Nephron (organoid): ENCODE measurements at regions not wholly inside any gene's neighbourhood (a gene's known extent, or its start where the extent isn't known, plus 50 kb on each side); places are given as distances from the start of the nearest gene placed in this dataset.

Experiments
- H3K27ac Mint-ChIP-seq, 3 experiments: 2 replicates each; pipeline ENCODE4 v1.8.0; 2020; ENCODE audit warnings: mixed read lengths in 3 of 3, mild to moderate bottlenecking in 2 of 3, moderate library complexity in 1 of 3
- H3K27me3 Mint-ChIP-seq: 2 replicates; pipeline ENCODE4 v1.8.0; 2021; ENCODE audit warnings: low read depth, mild to moderate bottlenecking, moderate library complexity, mixed read lengths
- H3K36me3 Mint-ChIP-seq: 2 replicates; pipeline ENCODE4 v1.8.0; 2020; ENCODE audit warnings: low read depth, mixed read lengths
- H3K4me1 Mint-ChIP-seq: 2 replicates; pipeline ENCODE4 v1.8.0; 2020; ENCODE audit warnings: mixed read lengths
- H3K4me3 Mint-ChIP-seq, 3 experiments: 2 replicates each; pipeline ENCODE4 v1.8.0; 2020; ENCODE audit warnings: mild to moderate bottlenecking in 3 of 3, mixed read lengths in 3 of 3, moderate library complexity in 2 of 3
- H3K9me3 Mint-ChIP-seq: 2 replicates; pipeline ENCODE4 v1.8.0; 2020; ENCODE audit warnings: mixed read lengths
- CTCF ChIP-seq, 3 experiments: fragments of 200-600 bp; sonication (generic); IDR thresholded peaks; one replicate each; pipeline ENCODE4 v1.5.0; 2021; ENCODE audit warnings: antibody characterized with exemption in 3 of 3; ENCODE audit not compliant: unreplicated experiment in 3 of 3

DNA sequence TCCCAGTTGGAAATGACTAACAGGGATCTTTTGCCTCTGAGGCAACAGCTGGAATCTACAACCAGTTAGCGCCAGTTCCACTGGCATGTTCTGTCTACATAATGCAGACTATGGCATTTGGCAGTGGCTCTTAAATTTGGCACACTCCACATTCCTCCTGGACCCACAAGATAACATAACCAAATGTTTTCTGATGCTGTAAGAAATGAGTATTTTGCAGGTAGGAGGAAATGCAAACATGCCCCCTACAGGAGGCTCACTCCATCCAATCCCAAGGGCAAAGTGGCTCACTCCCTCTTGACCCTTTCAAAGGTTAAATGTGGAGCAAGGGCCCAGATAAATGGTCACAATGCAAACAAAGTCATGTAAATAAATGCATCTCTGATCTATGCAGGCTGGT lies 129.2 kb upstream of the PROX1 start:
- no peaks in the 10 kb centered on the region for H3K9me3 Mint-ChIP-seq
- no peak overlapping the region for H3K4me3 Mint-ChIP-seq
- H3K27me3 Mint-ChIP-seq: peaks cover 3% of the 10 kb centered on the region
- H3K36me3 Mint-ChIP-seq: no peaks in the 10 kb centered on the region
- H3K27ac Mint-ChIP-seq: no peak overlapping the region
- H3K4me1 Mint-ChIP-seq: no peaks in the 10 kb centered on the region
- TF ChIP-seq CTCF (IDR thresholded peaks at IDR 0.05; ENCODE audit: unreplicated experiment in 3 of 3): no peak

DNA sequence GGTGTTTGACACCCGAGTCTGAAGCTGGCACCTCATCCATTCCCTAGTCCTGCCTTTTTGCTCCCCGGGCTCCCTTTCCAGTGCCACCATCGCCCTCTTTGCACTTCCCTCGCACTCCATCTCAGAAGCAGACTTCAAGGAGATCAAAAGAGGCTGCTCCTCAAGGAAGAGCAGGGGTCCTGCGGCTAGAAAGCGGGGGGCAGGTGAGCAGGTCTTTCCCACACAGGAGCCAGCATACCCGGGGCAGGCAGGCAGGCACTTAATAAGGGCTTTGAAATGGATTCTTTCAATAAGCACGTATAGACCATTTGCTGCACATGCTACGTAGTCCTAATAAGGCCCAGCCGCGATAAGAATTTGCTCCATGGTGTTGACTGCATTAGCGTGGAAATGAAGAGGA lies 125.9 kb upstream of the PROX1 start:
- Mint-ChIP-seq H3K27ac (no peak overlapping the region), H3K9me3 (no peaks in the 10 kb centered on the region), H3K4me3 (no peak overlapping the region), H3K27me3 (peaks cover 7% of the 10 kb centered on the region), H3K4me1 (no peaks in the 10 kb centered on the region), H3K36me3 (no peaks in the 10 kb centered on the region)
- no peak for TF ChIP-seq CTCF (IDR thresholded peaks at IDR 0.05; ENCODE audit: unreplicated experiment in 3 of 3)

GRCh38 chr1:213864091-213864490 lies 123.7 kb upstream of the PROX1 start:
- peaks cover 7% of the 10 kb centered on the region for H3K27me3 Mint-ChIP-seq
- H3K36me3 Mint-ChIP-seq: no peaks in the 10 kb centered on the region
- TF ChIP-seq CTCF (IDR thresholded peaks at IDR 0.05; ENCODE audit: unreplicated experiment in 3 of 3): no peak
- no peaks in the 10 kb centered on the region for H3K9me3 Mint-ChIP-seq
- no peaks in the 10 kb centered on the region for H3K4me1 Mint-ChIP-seq
- H3K4me3 Mint-ChIP-seq: no peak overlapping the region
- no peak overlapping the region for H3K27ac Mint-ChIP-seq

GRCh38 chr1:213868482-213868881 lies 119.3 kb upstream of the PROX1 start:
- Mint-ChIP-seq H3K27ac (no peak overlapping the region), H3K4me3 (no peak overlapping the region), H3K36me3 (no peaks in the 10 kb centered on the region), H3K27me3 (peaks cover 7% of the 10 kb centered on the region), H3K4me1 (no peaks in the 10 kb centered on the region), H3K9me3 (no peaks in the 10 kb centered on the region)
- no peak for TF ChIP-seq CTCF (IDR thresholded peaks at IDR 0.05; ENCODE audit: unreplicated experiment in 3 of 3)

DNA sequence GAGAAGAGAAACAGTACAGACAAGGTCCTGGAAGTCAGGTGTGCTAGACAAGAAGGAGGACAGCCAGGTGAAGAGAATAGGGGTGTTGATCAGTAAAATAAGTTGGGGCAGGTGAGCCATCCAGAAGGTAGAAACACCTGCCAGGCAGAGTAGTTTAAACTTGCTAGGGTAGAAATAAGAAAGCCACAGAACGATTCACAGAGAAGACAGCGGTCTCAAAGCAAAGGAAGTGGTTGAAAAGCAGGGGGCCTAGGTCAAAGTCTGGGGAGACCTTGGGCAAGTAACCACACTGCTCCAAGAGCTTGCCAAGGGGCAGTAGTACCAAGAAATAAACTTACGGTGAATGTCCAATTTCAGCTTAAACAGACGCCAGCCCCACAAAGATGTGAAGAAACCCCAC lies 116.6 kb upstream of the PROX1 start:
- Mint-ChIP-seq H3K27me3 (no peaks in the 10 kb centered on the region), H3K36me3 (no peaks in the 10 kb centered on the region), H3K9me3 (no peaks in the 10 kb centered on the region), H3K4me1 (no peaks in the 10 kb centered on the region), H3K4me3 (no peak overlapping the region), H3K27ac (no peak overlapping the region)
- TF ChIP-seq CTCF (IDR thresholded peaks at IDR 0.05; ENCODE audit: unreplicated experiment in 3 of 3): no peak

- H3K36me3 Mint-ChIP-seq: no peaks in the 10 kb centered on the region
- H3K27me3 Mint-ChIP-seq: no peaks in the 10 kb centered on the region
- no peaks in the 10 kb centered on the region for H3K9me3 Mint-ChIP-seq
- no peak for TF ChIP-seq CTCF (IDR thresholded peaks at IDR 0.05; ENCODE audit: unreplicated experiment in 3 of 3)
- no peaks in the 10 kb centered on the region for H3K4me1 Mint-ChIP-seq
- H3K27ac Mint-ChIP-seq: no peak overlapping the region
- H3K4me3 Mint-ChIP-seq: no peak overlapping the region
Observed at GRCh38 chr1:213874789-213875188, 113.0 kb upstream of the PROX1 start.
